Astrocyte (in vitro differentiated cells and primary cell): ENCODE measurements at regions not wholly inside any gene's neighbourhood (a gene's known extent, or its start where the extent isn't known, plus 50 kb on each side); places are given as distances from the start of the nearest gene placed in this dataset.

Source experiments
- DNase-seq: peaks from one replicate; pipeline ENCODE4 v3.0.0-alpha.2; 2010; ENCODE audit warnings: low read depth
- FAIRE-seq: peaks from 2 replicates; lab custom pipeline; 2011; peaks lifted over from hg19 to GRCh38; lab: Jason Lieb, UNC
- H2AFZ ChIP-seq: 2 replicates; pipeline ENCODE4 v1.6.0; 2012; ENCODE audit warnings: low read depth, low read length, inconsistent platforms
- H3K27ac ChIP-seq: 2 replicates; pipeline ENCODE4 v1.5.1; 2011; ENCODE audit warnings: low read depth, low read length, inconsistent platforms
- H3K27me3 ChIP-seq: 2 replicates; pipeline ENCODE4 v1.6.0; 2011; ENCODE audit warnings: low read length, inconsistent platforms; ENCODE audit not compliant: insufficient read depth
- H3K36me3 ChIP-seq: 2 replicates; pipeline ENCODE4 v1.5.1; 2011; ENCODE audit warnings: low read length, inconsistent platforms; ENCODE audit not compliant: insufficient read depth
- H3K4me1 ChIP-seq: 2 replicates; pipeline ENCODE4 v1.5.1; 2011; ENCODE audit warnings: low read length, inconsistent platforms; ENCODE audit not compliant: insufficient read depth
- H3K4me2 ChIP-seq: 2 replicates; pipeline ENCODE4 v1.6.0; 2012; ENCODE audit warnings: low read length, inconsistent platforms
- H3K4me3 ChIP-seq: 2 replicates; pipeline ENCODE4 v1.5.1; 2011; ENCODE audit warnings: low read depth, mild to moderate bottlenecking, low read length, inconsistent platforms; ENCODE audit not compliant: insufficient read depth
- H3K79me2 ChIP-seq: 2 replicates; pipeline ENCODE4 v1.6.0; 2012; ENCODE audit warnings: mild to moderate bottlenecking, low read length, inconsistent platforms; ENCODE audit not compliant: insufficient read depth
- H3K9ac ChIP-seq: 2 replicates; pipeline ENCODE4 v1.6.0; 2012; ENCODE audit warnings: mild to moderate bottlenecking, low read length, inconsistent platforms
- H3K9me3 ChIP-seq: 2 replicates; pipeline ENCODE4 v1.5.1; 2012; ENCODE audit warnings: low read depth, mild to moderate bottlenecking, low read length, inconsistent platforms; ENCODE audit not compliant: insufficient read depth
- H4K20me1 ChIP-seq: 2 replicates; pipeline ENCODE4 v1.6.0; 2012; ENCODE audit warnings: low read length, inconsistent platforms; ENCODE audit not compliant: insufficient read depth
- H3K27ac Mint-ChIP-seq: one replicate; pipeline ENCODE4 v1.8.0; 2021; ENCODE audit warnings: mild to moderate bottlenecking, mixed read lengths; ENCODE audit not compliant: unreplicated experiment
- H3K27me3 Mint-ChIP-seq: one replicate; pipeline ENCODE4 v1.8.0; 2021; ENCODE audit warnings: low read depth, mixed read lengths; ENCODE audit not compliant: unreplicated experiment
- H3K36me3 Mint-ChIP-seq: one replicate; pipeline ENCODE4 v1.8.0; 2021; ENCODE audit warnings: low read depth, mixed read lengths; ENCODE audit not compliant: unreplicated experiment
- H3K4me1 Mint-ChIP-seq: one replicate; pipeline ENCODE4 v1.8.0; 2021; ENCODE audit warnings: low read depth, mixed read lengths; ENCODE audit not compliant: unreplicated experiment
- H3K4me3 Mint-ChIP-seq: one replicate; pipeline ENCODE4 v1.8.0; 2021; ENCODE audit warnings: mild to moderate bottlenecking, moderate library complexity, mixed read lengths; ENCODE audit not compliant: unreplicated experiment
- H3K9me3 Mint-ChIP-seq: one replicate; pipeline ENCODE4 v1.8.0; 2021; ENCODE audit warnings: mild to moderate bottlenecking, mixed read lengths; ENCODE audit not compliant: unreplicated experiment
- EZH2 ChIP-seq: IDR thresholded peaks from 2 replicates; pipeline ENCODE4 v1.6.1; 2012; ENCODE audit warnings: mild to moderate bottlenecking, low read length, inconsistent platforms; ENCODE audit not compliant: insufficient read depth
- TF ChIP-seq, protein P1 (sequence below): IDR thresholded peaks from 2 replicates; pipeline ENCODE4 v1.5.1; 2011; ENCODE audit warnings: low read depth, mild to moderate bottlenecking, inconsistent platforms, low read length, moderate library complexity; ENCODE audit not compliant: insufficient read depth

DNA sequence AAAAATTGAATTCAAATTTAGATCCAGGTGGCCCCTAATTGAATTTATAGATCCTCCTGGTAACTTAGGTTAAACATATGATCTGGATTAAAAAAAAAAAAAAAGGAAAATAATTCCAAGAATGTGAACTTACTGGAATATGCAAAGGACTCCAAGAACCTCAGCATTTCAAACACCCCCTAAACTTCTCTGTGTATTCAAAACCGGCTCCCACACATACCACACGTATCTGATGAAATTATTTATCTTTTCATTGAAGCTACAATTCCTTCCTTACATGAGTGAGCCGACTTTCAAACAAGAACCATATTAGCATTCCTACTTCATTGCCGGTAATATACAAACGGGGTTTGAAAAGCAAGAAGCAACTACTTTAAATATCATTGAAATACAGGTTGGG, 61.4 kb upstream of the FMN2 start:
- no peaks in the 10 kb centered on the region for H4K20me1 ChIP-seq
- no peak for FAIRE-seq
- Mint-ChIP-seq H3K4me1 (peaks cover 30% of the 10 kb centered on the region), H3K27ac (peak overlapping the region; percentile 91), H3K4me3 (no peak overlapping the region), H3K27me3 (no peaks in the 10 kb centered on the region), H3K9me3 (no peaks in the 10 kb centered on the region), H3K36me3 (no peaks in the 10 kb centered on the region)
- no peaks in the 10 kb centered on the region for H3K27me3 ChIP-seq
- H3K36me3 ChIP-seq, result no peaks in the 10 kb centered on the region
- no peak overlapping the region for H3K9ac ChIP-seq
- TF ChIP-seq, protein P1, sequence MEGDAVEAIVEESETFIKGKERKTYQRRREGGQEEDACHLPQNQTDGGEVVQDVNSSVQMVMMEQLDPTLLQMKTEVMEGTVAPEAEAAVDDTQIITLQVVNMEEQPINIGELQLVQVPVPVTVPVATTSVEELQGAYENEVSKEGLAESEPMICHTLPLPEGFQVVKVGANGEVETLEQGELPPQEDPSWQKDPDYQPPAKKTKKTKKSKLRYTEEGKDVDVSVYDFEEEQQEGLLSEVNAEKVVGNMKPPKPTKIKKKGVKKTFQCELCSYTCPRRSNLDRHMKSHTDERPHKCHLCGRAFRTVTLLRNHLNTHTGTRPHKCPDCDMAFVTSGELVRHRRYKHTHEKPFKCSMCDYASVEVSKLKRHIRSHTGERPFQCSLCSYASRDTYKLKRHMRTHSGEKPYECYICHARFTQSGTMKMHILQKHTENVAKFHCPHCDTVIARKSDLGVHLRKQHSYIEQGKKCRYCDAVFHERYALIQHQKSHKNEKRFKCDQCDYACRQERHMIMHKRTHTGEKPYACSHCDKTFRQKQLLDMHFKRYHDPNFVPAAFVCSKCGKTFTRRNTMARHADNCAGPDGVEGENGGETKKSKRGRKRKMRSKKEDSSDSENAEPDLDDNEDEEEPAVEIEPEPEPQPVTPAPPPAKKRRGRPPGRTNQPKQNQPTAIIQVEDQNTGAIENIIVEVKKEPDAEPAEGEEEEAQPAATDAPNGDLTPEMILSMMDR, result no peak
- no peak for TF ChIP-seq EZH2
- H3K4me1 ChIP-seq, result peaks cover 21% of the 10 kb centered on the region
- peak overlapping the region; percentile 48 for H3K27ac ChIP-seq
- peak overlapping the region; percentile 41 for H3K4me2 ChIP-seq
- no peaks in the 10 kb centered on the region for H3K9me3 ChIP-seq
- H3K4me3 ChIP-seq, result no peak overlapping the region
- H2AFZ ChIP-seq, result no peak overlapping the region
- no peaks in the 10 kb centered on the region for H3K79me2 ChIP-seq
- DNase-seq, result peak; percentile 71

DNA sequence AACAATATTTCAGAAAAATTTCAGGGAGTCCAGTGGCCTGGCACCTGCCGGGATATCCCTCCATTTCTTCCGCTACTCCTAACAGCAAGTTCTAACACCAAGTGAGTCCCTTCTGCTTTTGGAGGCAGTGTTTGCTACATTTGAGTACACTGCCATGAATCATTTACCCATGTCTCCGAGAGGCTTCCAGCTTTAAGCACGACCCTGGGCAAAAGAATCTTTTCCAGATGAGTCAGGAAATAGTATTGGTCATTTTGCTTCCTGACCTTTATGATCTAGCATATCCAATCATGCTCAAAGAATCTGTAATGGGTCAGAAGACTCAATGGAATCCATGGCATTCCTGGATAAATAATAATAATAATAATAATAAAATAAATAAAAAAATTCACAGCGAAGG, 60.7 kb upstream of the FMN2 start:
- no peaks in the 10 kb centered on the region for H3K9me3 ChIP-seq
- peak; percentile 84 for FAIRE-seq
- peak overlapping the region; percentile 38 for H3K27ac Mint-ChIP-seq
- peaks cover 30% of the 10 kb centered on the region for H3K4me1 Mint-ChIP-seq
- H3K9ac ChIP-seq, result peak overlapping the region; percentile 34
- H3K4me3 ChIP-seq, result no peak overlapping the region
- peak overlapping the region; percentile 83 for H3K27ac ChIP-seq
- TF ChIP-seq, protein P1, result no peak
- no peak for TF ChIP-seq EZH2
- H4K20me1 ChIP-seq, result no peaks in the 10 kb centered on the region
- H3K9me3 Mint-ChIP-seq, result no peaks in the 10 kb centered on the region
- H3K4me3 Mint-ChIP-seq, result no peak overlapping the region
- H2AFZ ChIP-seq, result no peak overlapping the region
- no peaks in the 10 kb centered on the region for H3K79me2 ChIP-seq
- no peaks in the 10 kb centered on the region for H3K36me3 Mint-ChIP-seq
- no peaks in the 10 kb centered on the region for H3K27me3 ChIP-seq
- peak overlapping the region; percentile 64 for H3K4me2 ChIP-seq
- peaks cover 21% of the 10 kb centered on the region for H3K4me1 ChIP-seq
- no peaks in the 10 kb centered on the region for H3K36me3 ChIP-seq
- DNase-seq, result peak; percentile 97
- H3K27me3 Mint-ChIP-seq, result no peaks in the 10 kb centered on the region

- peaks cover 21% of the 10 kb centered on the region for H3K4me1 ChIP-seq
- no peak overlapping the region for H2AFZ ChIP-seq
- Mint-ChIP-seq H3K9me3 (no peaks in the 10 kb centered on the region), H3K36me3 (no peaks in the 10 kb centered on the region), H3K4me1 (peaks cover 30% of the 10 kb centered on the region), H3K4me3 (no peak overlapping the region), H3K27me3 (no peaks in the 10 kb centered on the region), H3K27ac (peak overlapping the region; percentile 81)
- H3K9me3 ChIP-seq, result no peaks in the 10 kb centered on the region
- no peak overlapping the region for H3K4me3 ChIP-seq
- no peak for TF ChIP-seq EZH2
- TF ChIP-seq, protein P1, result no peak
- H3K27me3 ChIP-seq, result no peaks in the 10 kb centered on the region
- DNase-seq (peak; percentile 73), FAIRE-seq (peak; percentile 94)
- peak overlapping the region; percentile 83 for H3K27ac ChIP-seq
- peak overlapping the region; percentile 34 for H3K9ac ChIP-seq
- H4K20me1 ChIP-seq, result no peaks in the 10 kb centered on the region
- H3K79me2 ChIP-seq, result no peaks in the 10 kb centered on the region
- H3K36me3 ChIP-seq, result no peaks in the 10 kb centered on the region
- H3K4me2 ChIP-seq, result peak overlapping the region; percentile 64
These were observed 60.3 kb upstream of the FMN2 start for GRCh38 chr1:240031414-240031813.
